Esophagus mucosa (tissue), 1 donor: ENCODE measurements at regions not wholly inside any gene's neighbourhood (a gene's known extent, or its start where the extent isn't known, plus 50 kb on each side); places are given as distances from the start of the nearest gene placed in this dataset.
"Not testable (repeated sequence)": the region's sequence is repeated elsewhere in the genome, so short reads cannot be mapped to it uniquely, and the experiment has no call there.

Experiments used
- ATAC-seq: fragments of 200-7000 bp; cut with Tn5 transposase; one replicate; pipeline ENCODE4 v1.9.1; 2020
- donor health status: DM: yes; HTN: yes; CAD: no.

DNA sequence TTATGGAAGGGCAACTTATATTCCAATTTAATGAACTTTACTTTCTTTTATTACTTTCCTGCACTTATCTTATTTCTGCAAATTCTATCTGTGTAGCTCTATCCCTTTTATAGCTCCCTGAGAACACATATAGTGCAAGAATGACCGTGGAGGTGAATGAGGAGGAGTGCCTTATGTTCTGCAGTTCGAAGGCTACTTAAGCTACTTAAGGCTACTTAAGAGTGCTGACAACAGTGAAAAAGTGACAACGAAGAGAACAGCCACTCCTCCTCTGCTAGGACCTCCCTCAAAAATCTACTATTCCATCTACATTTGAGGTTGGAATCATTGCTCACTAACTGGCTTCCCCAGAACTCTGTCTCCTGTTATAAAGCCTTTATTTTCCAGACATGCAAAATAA lies 1365.7 kb upstream of the C9orf72 start:
- no peak for ATAC-seq

DNA sequence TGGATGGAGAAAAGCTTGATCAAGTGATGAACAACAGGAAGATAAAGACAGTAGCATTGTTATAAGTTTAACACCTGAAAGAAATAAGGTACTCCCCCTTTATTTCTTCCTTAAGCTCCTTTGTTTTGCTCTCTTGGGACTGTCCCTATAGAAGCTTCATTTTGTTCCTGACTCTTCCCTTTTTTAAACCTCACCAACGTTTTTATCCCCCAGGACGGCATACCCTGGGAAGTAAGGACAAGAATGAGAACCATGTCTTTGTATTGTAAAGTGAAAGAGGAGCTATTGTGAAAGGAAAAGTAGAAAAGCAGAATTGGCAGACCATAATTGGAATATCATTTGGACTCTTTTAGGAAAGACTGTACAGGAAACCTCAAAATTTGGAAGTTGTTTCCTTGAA lies 1368.6 kb upstream of the C9orf72 start:
- ATAC-seq = no peak

- ATAC-seq = no peak
Measured at GRCh38 chr9:28942941-28943340, 1369.7 kb upstream of the C9orf72 start.

DNA sequence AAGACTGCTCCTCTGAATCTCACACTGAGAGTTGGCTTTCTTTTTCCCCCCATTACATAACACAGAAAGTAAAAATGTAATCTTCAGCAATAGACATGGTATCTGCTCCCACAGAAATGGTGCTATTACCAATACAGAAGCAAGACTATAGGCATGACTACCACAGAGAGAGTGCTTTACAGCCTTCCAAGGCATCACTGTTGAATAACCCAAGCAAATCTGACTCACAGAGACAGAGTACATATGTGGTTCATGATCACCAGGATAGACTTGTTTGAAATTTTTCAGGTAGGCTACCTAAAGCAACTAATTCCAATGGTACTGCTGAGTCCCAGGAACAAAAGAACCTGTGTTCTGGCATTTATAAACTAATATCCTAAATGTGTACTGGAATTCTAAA lies 1373.4 kb upstream of the C9orf72 start:
- no peak for ATAC-seq

- no peak for ATAC-seq
Measured at GRCh38 chr9:28951945-28952344, 1378.7 kb upstream of the C9orf72 start.

GRCh38 chr9:28956116-28956880 lies 1383.0 kb upstream of the C9orf72 start:
- ATAC-seq = no peak

DNA sequence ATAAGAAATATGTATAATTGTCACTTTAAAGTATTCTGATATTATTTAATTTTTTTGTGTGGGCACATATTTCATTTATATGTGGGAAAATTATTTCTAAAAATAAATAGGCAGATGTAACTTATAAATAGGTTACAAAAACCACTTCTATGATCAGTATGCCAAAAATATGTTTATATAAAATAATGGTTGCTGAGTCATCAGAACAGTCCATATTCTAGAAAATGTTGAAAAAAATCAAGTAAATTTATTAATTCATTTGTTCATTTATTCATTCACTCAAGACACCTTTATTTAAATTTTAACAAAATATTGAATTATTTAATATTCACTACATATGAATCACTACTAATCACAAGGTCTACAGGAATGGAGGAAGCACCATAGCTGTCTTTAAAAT lies 1387.3 kb upstream of the C9orf72 start:
- ATAC-seq = no peak

DNA sequence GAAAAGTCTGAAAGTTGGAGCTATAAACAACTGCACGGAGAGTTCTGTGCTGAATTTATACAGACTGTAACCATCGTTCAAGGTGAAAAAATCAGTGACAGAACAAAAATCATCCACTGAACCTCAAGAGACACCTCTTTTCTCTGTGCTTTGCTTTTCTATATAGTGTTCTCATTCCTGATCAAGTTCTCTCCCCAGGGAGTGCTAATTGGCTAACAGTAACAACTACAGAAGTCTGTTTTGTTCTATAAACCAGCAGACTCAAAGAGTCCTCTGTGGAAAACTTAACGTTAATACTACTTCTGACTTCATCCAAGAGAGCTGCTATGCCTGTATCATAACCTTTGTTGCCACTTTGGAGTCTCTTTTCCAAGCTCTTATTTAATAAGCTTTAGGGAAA lies 1388.3 kb upstream of the C9orf72 start:
- no peak for ATAC-seq

DNA sequence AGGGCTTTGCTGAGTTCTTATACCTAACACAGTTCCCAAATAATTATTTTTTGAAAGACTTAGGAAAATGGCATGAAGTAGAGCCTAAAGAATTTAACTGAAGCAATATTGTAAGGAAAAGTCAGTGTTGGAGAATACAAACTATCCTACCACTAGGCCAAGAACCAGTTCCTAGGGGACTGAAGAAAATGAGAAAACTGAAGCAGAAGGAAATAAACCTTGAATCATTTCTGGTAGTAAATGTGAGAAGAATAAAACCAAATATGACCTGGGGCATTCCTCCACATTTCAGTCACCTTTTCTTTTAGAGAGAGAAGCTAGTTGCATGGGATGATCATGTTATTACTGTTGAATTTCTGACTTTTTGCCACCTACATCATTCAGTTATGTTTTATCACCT lies 1393.9 kb upstream of the C9orf72 start:
- no peak for ATAC-seq

- ATAC-seq = no peak
Measured at GRCh38 chr9:28970241-28970654, 1397.0 kb upstream of the C9orf72 start.

DNA sequence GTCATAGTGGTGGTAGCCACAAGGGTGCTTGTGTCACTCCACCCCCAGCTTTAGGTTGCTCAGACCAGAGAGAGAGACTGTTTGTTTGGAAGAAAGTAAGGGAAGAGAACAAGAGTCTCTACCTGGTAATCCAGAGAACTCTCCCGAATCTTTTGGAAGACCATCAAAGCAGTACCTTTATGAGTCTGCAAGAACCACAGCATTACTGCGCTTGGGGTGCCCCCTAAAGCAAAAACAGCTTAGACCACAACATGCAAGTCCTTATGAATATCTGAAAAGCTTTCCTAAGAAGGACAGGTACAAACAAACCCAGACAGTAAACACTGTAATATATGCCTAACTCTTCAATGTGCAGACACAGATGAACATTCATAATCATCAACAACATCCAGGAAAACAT lies 1398.6 kb upstream of the C9orf72 start:
- no peak for ATAC-seq

DNA sequence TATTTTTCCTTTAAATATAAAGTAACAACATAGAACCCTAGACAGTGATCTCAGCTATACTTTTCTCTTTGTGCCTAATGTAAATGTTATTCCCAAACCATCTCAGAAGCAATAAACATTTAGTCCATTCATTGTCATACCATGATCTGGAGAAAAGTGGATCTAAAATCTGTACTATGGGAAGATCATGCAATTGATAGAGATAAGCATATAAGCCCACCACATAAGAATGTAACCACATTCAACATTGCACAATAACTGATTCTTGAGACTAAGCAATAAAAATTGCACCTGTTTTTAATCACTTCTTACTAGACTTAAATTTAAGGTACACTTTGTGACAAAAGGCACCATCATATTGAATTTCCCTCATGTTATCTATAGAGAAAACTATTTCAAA lies 1403.0 kb upstream of the C9orf72 start:
- ATAC-seq = no peak

DNA sequence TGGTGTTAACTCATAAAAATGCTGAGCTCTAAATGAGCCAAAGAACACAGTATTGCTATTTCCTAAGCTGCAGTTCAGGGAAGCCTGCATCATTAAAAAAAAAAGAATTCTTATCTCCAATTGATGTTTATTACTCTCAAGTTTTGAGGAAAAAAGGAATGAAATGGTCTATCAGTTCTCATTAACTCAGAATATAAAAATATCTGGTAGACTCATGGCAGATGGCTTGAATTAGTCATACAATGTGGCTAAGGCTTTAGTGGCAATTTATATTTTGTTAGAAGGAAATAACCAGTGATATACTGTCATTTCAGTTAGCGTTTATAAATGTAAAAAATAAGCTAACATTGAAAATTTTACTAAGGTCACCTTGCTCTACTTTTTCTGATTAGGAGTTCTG lies 1403.4 kb upstream of the C9orf72 start:
- no peak for ATAC-seq

DNA sequence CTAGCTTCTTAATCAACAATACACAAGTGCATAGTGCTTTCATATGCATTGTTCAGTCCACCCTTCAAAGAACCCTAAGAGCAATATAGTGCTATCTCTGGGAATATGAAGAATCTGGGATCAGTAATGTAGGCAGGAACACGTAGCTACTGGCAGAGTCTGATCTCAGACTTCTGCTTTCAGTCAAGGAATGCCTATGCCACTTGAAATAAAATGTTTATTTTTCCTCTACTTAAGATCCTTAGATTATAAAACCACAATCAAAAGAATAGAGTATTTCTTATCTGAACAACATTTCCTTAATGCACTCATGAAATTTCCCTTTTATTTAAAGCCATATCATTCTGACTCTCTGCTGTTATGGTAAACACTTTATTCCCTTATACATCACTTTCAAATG lies 1407.8 kb upstream of the C9orf72 start:
- no peak for ATAC-seq

DNA sequence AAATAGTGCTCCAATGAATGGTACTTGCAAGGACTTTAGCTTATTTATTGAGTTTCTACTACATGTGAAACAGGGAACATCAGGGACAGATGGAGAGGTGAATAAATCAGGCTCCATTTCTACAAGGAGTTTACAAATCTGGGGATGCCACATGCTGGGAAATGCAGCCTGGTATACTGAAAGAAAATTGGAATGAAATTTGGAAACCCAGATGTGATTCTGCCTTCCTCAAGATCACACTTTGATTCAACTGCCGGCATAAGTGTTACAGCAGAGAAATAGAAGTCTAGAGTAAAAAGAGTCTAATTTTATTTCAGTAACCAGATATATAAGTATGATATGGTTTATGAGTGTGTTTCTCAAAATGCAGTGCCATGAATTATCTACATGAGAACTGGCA lies 1408.4 kb upstream of the C9orf72 start:
- ATAC-seq = no peak

- ATAC-seq = no peak
Measured at GRCh38 chr9:28984016-28984415, 1410.7 kb upstream of the C9orf72 start.

DNA sequence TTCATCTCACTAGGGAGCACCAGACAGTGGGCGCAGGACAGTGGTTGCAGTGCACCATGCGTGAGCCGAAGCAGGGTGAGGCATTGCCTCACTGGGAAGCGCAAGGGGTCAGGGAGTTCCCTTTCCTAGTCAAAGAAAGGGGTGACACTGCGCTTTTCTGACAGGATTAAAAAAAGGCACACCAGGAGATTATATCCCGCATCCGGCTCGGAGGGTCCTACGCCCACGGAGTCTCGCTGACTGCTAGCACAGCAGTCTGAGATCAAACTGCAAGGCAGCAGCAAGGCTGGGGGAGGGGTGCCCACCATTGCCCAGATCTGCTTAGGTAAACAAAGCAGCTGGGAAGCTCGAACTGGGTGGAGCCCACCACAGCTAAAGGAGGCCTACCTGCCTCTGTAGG lies 1416.7 kb upstream of the C9orf72 start:
- not testable (repeated sequence) for ATAC-seq

DNA sequence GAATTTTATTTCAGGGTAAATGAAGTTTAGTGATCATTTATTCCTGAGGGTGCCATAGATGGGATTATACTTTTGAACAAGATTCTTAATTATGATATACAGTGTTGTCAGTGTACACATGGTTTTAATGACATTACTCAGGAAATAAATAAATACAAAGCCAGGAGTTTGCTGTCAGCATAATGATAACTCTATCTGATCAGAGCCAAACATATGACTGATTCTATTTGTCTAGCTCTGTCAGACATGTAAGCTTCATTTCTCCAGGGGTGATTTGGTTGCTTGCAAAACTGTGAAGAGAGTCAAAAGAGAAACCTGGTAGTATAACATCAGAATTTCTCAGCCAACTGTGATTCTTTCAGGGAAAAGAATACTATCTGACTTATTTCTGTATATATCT lies 1425.8 kb upstream of the C9orf72 start:
- ATAC-seq = no peak

DNA sequence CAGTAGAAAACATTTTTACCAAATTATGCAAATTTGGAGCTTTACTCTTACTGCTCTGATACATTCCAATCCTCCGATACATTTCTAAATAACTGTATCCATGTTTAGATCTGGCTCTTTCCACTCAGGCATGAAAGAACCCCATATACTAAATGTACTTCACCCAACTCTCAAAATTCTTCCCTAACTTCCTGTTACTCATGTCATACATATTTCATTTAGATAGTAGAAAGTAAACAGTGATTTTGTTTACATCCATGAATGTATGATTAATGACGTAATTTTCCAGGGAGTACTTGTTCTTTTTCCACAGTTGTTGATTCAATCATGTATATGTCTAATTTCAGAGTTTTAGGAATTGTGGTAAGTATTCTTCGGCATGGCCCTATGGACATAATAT lies 1426.5 kb upstream of the C9orf72 start:
- ATAC-seq = no peak

DNA sequence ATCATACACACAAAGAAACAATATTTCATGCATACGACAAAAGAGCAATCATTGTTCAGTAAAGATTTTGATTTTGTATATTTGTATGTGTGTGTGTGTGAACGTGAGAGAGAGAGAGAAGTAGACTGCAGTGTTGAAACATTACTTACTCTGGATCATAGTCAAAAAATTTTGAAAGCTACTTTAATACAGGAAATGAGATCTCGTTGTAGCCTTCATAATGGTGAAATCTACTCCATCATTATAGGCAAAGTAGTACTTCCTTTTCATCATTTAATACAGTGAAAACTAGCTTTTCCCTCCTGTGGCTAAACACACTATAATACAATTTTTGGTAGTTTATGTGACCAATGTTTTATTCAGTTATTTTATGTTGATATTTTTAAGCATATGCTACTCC lies 1427.7 kb upstream of the C9orf72 start:
- no peak for ATAC-seq

DNA sequence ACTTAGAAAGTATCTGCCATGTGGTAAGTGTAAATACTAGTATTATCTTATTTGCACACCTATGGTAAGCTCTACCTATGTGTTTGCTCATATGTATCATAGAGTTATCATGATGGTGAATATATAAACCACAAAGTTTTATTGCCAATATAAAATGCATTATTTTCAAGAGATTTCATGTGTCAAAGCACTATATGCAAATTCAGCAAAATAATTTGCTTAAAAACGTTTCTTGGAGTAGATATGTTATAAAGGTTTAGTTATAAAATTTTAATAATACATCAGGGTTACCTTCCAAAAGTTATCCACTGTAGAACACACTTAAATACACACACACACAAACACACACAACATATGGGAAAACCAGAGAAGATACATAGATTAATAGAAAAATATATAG lies 1431.7 kb upstream of the C9orf72 start:
- ATAC-seq = no peak

- ATAC-seq = no peak
Measured at GRCh38 chr9:29006628-29007027, 1433.3 kb upstream of the C9orf72 start.

DNA sequence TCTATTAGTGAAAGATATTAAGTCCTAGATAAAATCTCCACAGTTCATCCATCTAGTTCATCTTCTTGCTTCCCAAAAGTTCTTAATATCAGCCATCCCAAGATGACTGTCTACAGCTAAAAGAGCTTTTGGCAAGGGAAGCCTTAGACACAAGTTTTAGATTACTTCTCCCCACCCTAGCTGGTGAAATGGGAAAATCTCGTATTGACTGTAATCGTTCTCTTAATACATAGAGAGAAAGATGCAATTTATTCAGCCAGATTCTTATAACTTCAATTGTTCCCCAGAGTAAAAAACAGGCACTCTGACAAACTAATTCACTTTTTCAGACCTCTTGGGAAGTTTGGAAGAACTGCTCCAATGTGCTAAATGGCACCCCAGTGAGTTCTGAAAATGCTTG lies 1439.6 kb upstream of the C9orf72 start:
- no peak for ATAC-seq

DNA sequence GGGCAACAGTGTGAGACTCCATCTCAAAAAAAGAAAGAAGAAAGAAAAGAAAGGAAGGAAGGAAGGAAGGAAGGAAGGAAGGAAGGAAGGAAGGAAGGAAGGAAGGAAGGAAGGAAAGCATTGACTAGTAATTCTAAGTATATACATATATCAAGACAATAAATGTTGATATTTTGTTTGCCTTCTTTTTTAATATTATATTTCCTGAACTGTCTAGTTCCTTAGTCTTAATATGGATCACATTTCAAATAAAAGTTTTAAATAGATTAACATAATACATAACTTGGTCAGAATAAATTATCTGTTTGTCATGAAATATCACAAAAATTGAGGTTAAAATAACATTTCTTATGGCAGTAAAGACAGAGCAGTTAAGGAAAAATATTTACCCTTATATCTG lies 1448.4 kb upstream of the C9orf72 start:
- no peak for ATAC-seq

DNA sequence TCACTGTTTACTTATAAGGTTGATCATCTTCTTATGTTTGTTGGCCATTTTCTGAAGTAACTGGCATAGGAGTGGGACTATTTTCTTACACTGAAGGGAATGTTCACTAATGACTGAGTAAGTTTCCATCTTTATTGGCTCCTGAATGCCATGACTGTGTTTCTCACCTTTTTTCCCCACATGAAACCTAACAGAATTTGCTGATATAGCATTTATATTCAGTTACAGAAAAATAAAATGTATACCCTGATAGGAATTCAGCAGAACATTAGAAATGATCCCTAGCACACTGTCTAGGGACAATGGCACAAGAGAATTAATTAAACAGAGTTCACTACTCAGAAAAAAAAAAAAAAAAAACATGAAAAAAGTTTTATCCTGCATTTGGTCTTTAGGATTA lies 1465.1 kb upstream of the C9orf72 start:
- no peak for ATAC-seq
